B cell (primary cell): ENCODE measurements at regions not wholly inside any gene's neighbourhood (a gene's known extent, or its start where the extent isn't known, plus 50 kb on each side); places are given as distances from the start of the nearest gene placed in this dataset.

Experiments
- ATAC-seq: fragments of 200-7000 bp; cut with Tn5 transposase; one replicate; pipeline ENCODE4 v1.10.0; 2021; ENCODE audit warnings: low read depth, mild to moderate bottlenecking, moderate number of reproducible peaks, moderate library complexity
- CTCF ChIA-PET: fragments of 350-600 bp; sonication (Branson Sonifier 250); formaldehyde crosslinking; loops from one replicate; lab custom pipeline; 2021; ENCODE audit warnings: antibody characterized with exemption, inconsistent platforms; lab: Charles Lee
- POLR2A ChIA-PET: fragments of 350-600 bp; sonication (Branson Sonifier 250); formaldehyde crosslinking; loops from one replicate; lab custom pipeline; 2021; ENCODE audit warnings: antibody characterized with exemption; lab: Charles Lee
- DNase-seq: peaks from one replicate; pipeline ENCODE4 v3.0.0; 2013
- H2AFZ ChIP-seq: 2 replicates; pipeline ENCODE4 v1.6.1; 2012; ENCODE audit warnings: mild to moderate bottlenecking, low read depth, low read length; ENCODE audit not compliant: insufficient read depth, poor library complexity, severe bottlenecking
- H3K27ac ChIP-seq, 2 donors: 1 replicate in 1 of 2; 2 replicates in 1 of 2; pipeline ENCODE4 v1.5.1; 2012 to 2013; ENCODE audit warnings: low read length in 2 of 2, mild to moderate bottlenecking in 2 of 2, moderate library complexity in 1 of 2
- H3K27me3 ChIP-seq, 4 experiments: fragments of 200-600 bp in 1 of 4; sonication (generic) in 1 of 4; replicated peaks in 1 of 4; 1 replicate in 2 of 4; 2 replicates in 2 of 4; pipeline versions ENCODE4 v1.6.1 to v1.7.0; 2013 to 2016; ENCODE audit warnings: low read length in 3 of 4, mild to moderate bottlenecking in 2 of 4, mixed read lengths in 1 of 4, moderate library complexity in 1 of 4; ENCODE audit not compliant: insufficient read depth in 4 of 4, control insufficient read depth in 3 of 4; ENCODE audit errors: control extremely low read depth in 1 of 4
- H3K36me3 ChIP-seq, 2 experiments: replicated peaks in 1 of 2; 1 replicate in 1 of 2; 2 replicates in 1 of 2; pipeline versions ENCODE4 v1.6.1 to v1.7.1; 2013; ENCODE audit warnings: low read length in 1 of 2; ENCODE audit not compliant: insufficient read depth in 2 of 2, control insufficient read depth in 1 of 2; ENCODE audit errors: control extremely low read depth in 1 of 2, extremely low read depth in 1 of 2
- H3K4me1 ChIP-seq, 2 donors: fragments of 200-600 bp in 1 of 2; sonication (generic) in 1 of 2; 1 replicate in 1 of 2; 2 replicates in 1 of 2; pipeline versions ENCODE4 v1.5.1 to v1.6.1; 2013 to 2017; ENCODE audit warnings: low read length in 2 of 2; ENCODE audit not compliant: control insufficient read depth in 2 of 2, insufficient read depth in 2 of 2
- H3K4me2 ChIP-seq: replicated peaks from 2 replicates; pipeline ENCODE3; 2012; ENCODE audit warnings: mild to moderate bottlenecking, low read depth, low read length; ENCODE audit not compliant: poor library complexity, severe bottlenecking
- H3K4me3 ChIP-seq, 5 experiments: fragments of 200-600 bp in 1 of 5; sonication (generic) in 1 of 5; 1 replicate in 3 of 5; 2 replicates in 2 of 5; pipeline versions ENCODE4 v1.5.1 to v1.7.0; 2011 to 2016; ENCODE audit warnings: low read length in 4 of 5, mild to moderate bottlenecking in 4 of 5, low read depth in 2 of 5, control low read depth in 1 of 5, moderate library complexity in 1 of 5; ENCODE audit not compliant: insufficient read depth in 1 of 5; ENCODE audit errors: control extremely low read depth in 1 of 5, extremely low read depth in 1 of 5
- H3K79me2 ChIP-seq: fragments of 200-600 bp; sonication (generic); one replicate; pipeline ENCODE4 v1.6.0; 2016; ENCODE audit warnings: low read length; ENCODE audit not compliant: control insufficient read depth, insufficient read depth
- H3K9ac ChIP-seq: fragments of 200-600 bp; sonication (generic); 2 replicates; pipeline ENCODE4 v1.6.1; 2017; ENCODE audit warnings: mild to moderate bottlenecking, low read length, moderate library complexity
- H3K9me3 ChIP-seq, 3 donors: one replicate each; pipeline versions ENCODE4 v1.6.1 to v1.7.1; 2013; ENCODE audit warnings: low read length in 2 of 3; ENCODE audit not compliant: control insufficient read depth in 2 of 3, insufficient read depth in 1 of 3; ENCODE audit errors: control extremely low read depth in 1 of 3
- H4K20me1 ChIP-seq: 2 replicates; pipeline ENCODE4 v1.6.0; 2012; ENCODE audit warnings: mild to moderate bottlenecking, low read length; ENCODE audit not compliant: insufficient read depth, control insufficient read depth, poor library complexity, severe bottlenecking
- H3K27ac Mint-ChIP-seq: one replicate; pipeline ENCODE4 v1.8.0; 2021; ENCODE audit warnings: mixed read lengths
- H3K27me3 Mint-ChIP-seq: one replicate; pipeline ENCODE4 v1.8.0; 2021; ENCODE audit warnings: mixed read lengths
- H3K4me1 Mint-ChIP-seq: one replicate; pipeline ENCODE4 v1.8.0; 2021; ENCODE audit warnings: mixed read lengths
- H3K4me3 Mint-ChIP-seq: one replicate; pipeline ENCODE4 v1.8.0; 2021; ENCODE audit warnings: mixed read lengths
- H3K9me3 Mint-ChIP-seq: one replicate; pipeline ENCODE4 v1.8.0; 2022; ENCODE audit warnings: mixed read lengths; ENCODE audit not compliant: insufficient read depth
- CTCF ChIP-seq: fragments of 200-600 bp; IDR thresholded peaks from one replicate; pipeline ENCODE4 v1.8.0; 2022; ENCODE audit warnings: antibody characterized with exemption, mild to moderate bottlenecking
- EZH2 ChIP-seq: IDR thresholded peaks from 2 replicates; pipeline ENCODE4 v1.6.1; 2012; ENCODE audit warnings: borderline replicate concordance, low read depth, mild to moderate bottlenecking, moderate library complexity, low read length; ENCODE audit not compliant: insufficient read depth, poor library complexity, severe bottlenecking
- WGBS: methylation state at CpG from one replicate; pipeline ENCODE4 v1.1.5; 2013; ENCODE audit warnings: missing lambda C conversion rate; ENCODE audit not compliant: insufficient coverage; 5-methylcytosine and 5-hydroxymethylcytosine counted together
- intact Hi-C: fragments of 100-400 bp; cut with micrococcal nuclease; formaldehyde crosslinking; loops from one replicate; pipeline ENCODE4 v1.10.0; 2022

DNA sequence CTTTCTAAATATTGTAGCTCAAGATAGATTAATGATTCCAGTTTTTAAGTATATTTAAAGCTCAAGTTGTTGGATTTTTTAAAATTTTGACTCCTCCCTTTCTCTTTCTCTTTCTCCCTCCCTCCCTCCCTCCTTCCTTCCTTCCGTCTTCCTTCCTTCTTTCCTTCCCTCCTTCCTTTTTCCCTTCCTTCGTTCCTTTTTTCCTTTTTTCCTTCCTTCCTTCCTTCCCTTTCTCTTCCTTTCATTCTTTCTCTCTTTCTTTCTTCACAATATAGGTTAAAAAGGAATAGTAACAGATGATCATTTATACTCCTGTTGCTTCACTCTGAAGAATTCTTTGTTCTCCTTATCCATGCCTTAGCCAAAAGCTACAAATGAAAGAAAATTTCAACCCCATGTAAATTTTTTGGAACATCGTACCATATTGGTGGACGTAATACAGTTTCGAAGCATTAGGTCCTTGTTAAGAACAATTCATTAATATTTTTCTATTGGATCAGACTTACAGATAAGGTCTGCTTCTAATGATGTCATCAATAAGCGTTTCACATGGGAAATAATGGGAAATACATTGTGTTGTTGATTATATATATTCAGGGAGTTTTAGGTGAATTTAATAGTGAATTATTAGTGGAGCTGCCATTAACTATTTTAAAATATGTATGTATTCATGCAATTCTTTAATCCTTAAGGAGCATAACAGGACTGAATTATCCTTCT, 139.6 kb upstream of the SLC35B3 start:
- Histone ChIP-seq H3K4me2 (no peak overlapping the region), H3K36me3 (no peaks in the 10 kb centered on the region), H3K4me3 (no peak overlapping the region), H3K27me3 (no peaks in the 10 kb centered on the region), H3K4me1 (no peaks in the 10 kb centered on the region), H3K9me3 (no peaks in the 10 kb centered on the region), H3K27ac (no peak overlapping the region), H4K20me1 (no peaks in the 10 kb centered on the region), H2AFZ (no peak overlapping the region), H3K79me2 (no peaks in the 10 kb centered on the region), H3K9ac (no peak overlapping the region)
- WGBS: 100% methylated on average over 1 of the region's 6 CpGs
- Mint-ChIP-seq H3K4me1 (no peaks in the 10 kb centered on the region), H3K9me3 (no peaks in the 10 kb centered on the region), H3K27me3 (no peaks in the 10 kb centered on the region), H3K4me3 (no peak overlapping the region), H3K27ac (no peak overlapping the region)
- ATAC-seq: no peak
- no peak for DNase-seq
- TF ChIP-seq CTCF (no peak), EZH2 (no peak)
- intact Hi-C loops: no loop called here
- POLR2A ChIA-PET: no interaction called here
- CTCF ChIA-PET: no interaction called here

GRCh38 chr6:8574311-8574710, 139.0 kb upstream of the SLC35B3 start:
- ChIA-PET POLR2A (no interaction called here), CTCF (no interaction called here)
- no peaks in the 10 kb centered on the region for H3K4me1 Mint-ChIP-seq
- no peaks in the 10 kb centered on the region for H3K27me3 Mint-ChIP-seq
- TF ChIP-seq EZH2 (no peak), CTCF (no peak)
- Histone ChIP-seq H3K36me3 (no peaks in the 10 kb centered on the region), H3K4me3 (no peak overlapping the region), H2AFZ (no peak overlapping the region), H3K4me1 (no peaks in the 10 kb centered on the region), H3K4me2 (no peak overlapping the region), H3K9me3 (no peaks in the 10 kb centered on the region), H4K20me1 (no peaks in the 10 kb centered on the region), H3K9ac (no peak overlapping the region), H3K27me3 (no peaks in the 10 kb centered on the region), H3K79me2 (no peaks in the 10 kb centered on the region), H3K27ac (no peak overlapping the region)
- DNase-seq (no peak), ATAC-seq (no peak)
- intact Hi-C loops: no loop called here
- no peak overlapping the region for H3K4me3 Mint-ChIP-seq
- no peaks in the 10 kb centered on the region for H3K9me3 Mint-ChIP-seq
- H3K27ac Mint-ChIP-seq: no peak overlapping the region
- no CpG with 5 or more reads among the region's 2 CpGs for WGBS
